GM13977 (cell line): ENCODE measurements at regions not wholly inside any gene's neighbourhood (a gene's known extent, or its start where the extent isn't known, plus 50 kb on each side); places are given as distances from the start of the nearest gene placed in this dataset.

Source experiments
- DNase-seq: peaks from one replicate; pipeline ENCODE4 v3.0.0; 2012; ENCODE audit warnings: low spot score
- CTCF ChIP-seq: IDR thresholded peaks from 2 replicates; pipeline ENCODE4 v1.5.1; 2012; ENCODE audit warnings: mild to moderate bottlenecking, control low read depth; ENCODE audit not compliant: insufficient read depth; ENCODE audit errors: extremely low read depth, missing control alignments
- in situ Hi-C: fragments of 300-500 bp; cut with MboI; formaldehyde crosslinking; loops from one replicate; pipeline ENCODE4 v1.12.0; 2022; ENCODE audit warnings: low sequenced_read_pairs, low pct_unique_long_range_greater_than_20kb, mixed read lengths, inconsistent platforms; ENCODE audit not compliant: unreplicated experiment

- no peak for DNase-seq
- in situ Hi-C loops = no loop called here
- no peak for TF ChIP-seq CTCF
These were observed 86.3 kb upstream of the NANOS1 start for GRCh38 chr10:118943253-118943652.

GRCh38 chr10:118944959-118945633 is 84.4 kb upstream of the NANOS1 start:
- in situ Hi-C loops = no loop called here
- no peak for TF ChIP-seq CTCF
- no peak for DNase-seq

GRCh38 chr10:118948786-118949185 is 80.7 kb upstream of the NANOS1 start:
- no peak for TF ChIP-seq CTCF
- DNase-seq = no peak
- in situ Hi-C loops = no loop called here

- TF ChIP-seq CTCF = no peak
- in situ Hi-C loops = no loop called here
- no peak for DNase-seq
These were observed 79.3 kb upstream of the NANOS1 start for GRCh38 chr10:118950190-118950680.

GRCh38 chr10:118950997-118951637 is 78.4 kb upstream of the NANOS1 start:
- DNase-seq = no peak
- in situ Hi-C loops = no loop called here
- TF ChIP-seq CTCF = no peak

- DNase-seq = no peak
- in situ Hi-C loops = no loop called here
- TF ChIP-seq CTCF = no peak
These were observed 76.8 kb upstream of the NANOS1 start for GRCh38 chr10:118952493-118953295.
